Esophagus squamous epithelium (tissue), 5 donors: ENCODE measurements at regions not wholly inside any gene's neighbourhood (a gene's known extent, or its start where the extent isn't known, plus 50 kb on each side); places are given as distances from the start of the nearest gene placed in this dataset.

Experiments
- DNase-seq: peaks from one replicate; lab custom pipeline; 2025; lab: John Stamatoyannopoulos, UW
- H3K27ac ChIP-seq, 4 donors: fragments of 200-600 bp; sonication (generic); one replicate each; pipeline ENCODE4 v1.5.1; 2016 to 2019; ENCODE audit warnings: mild to moderate bottlenecking in 1 of 4
- H3K27me3 ChIP-seq, 4 donors: fragments of 200-600 bp; sonication (generic); 1 replicate in 3 of 4; 2 replicates in 1 of 4; pipeline versions ENCODE4 v1.5.1 to v1.6.0; 2017 to 2021; ENCODE audit warnings: antibody characterized with exemption in 1 of 4
- H3K36me3 ChIP-seq, 3 donors: fragments of 200-600 bp; sonication (generic); one replicate each; pipeline ENCODE4 v1.5.1; 2016 to 2019
- H3K4me1 ChIP-seq, 3 donors: fragments of 200-600 bp; sonication (generic); one replicate each; pipeline ENCODE4 v1.5.1; 2017 to 2019
- H3K4me3 ChIP-seq, 4 donors: fragments of 200-600 bp; sonication (generic); 1 replicate in 3 of 4; 2 replicates in 1 of 4; pipeline ENCODE4 v1.5.1; 2016 to 2019; ENCODE audit warnings: mild to moderate bottlenecking in 2 of 4, moderate library complexity in 1 of 4
- H3K9me3 ChIP-seq, 3 donors: fragments of 200-600 bp; sonication (generic); one replicate each; pipeline ENCODE4 v1.5.1; 2016 to 2019
- POLR2A ChIP-seq, 4 donors: fragments of 450-650 bp; IDR thresholded peaks; one replicate each; pipeline ENCODE4 v1.6.1; 2017; ENCODE audit warnings: antibody characterized with exemption in 4 of 4, mild to moderate bottlenecking in 4 of 4, moderate library complexity in 3 of 4
- WGBS, 2 donors: methylation state at CpG; one replicate each; pipeline ENCODE4 v1.1.5; 2018; 5-methylcytosine and 5-hydroxymethylcytosine counted together
- intact Hi-C: fragments of 100-400 bp; cut with DNase I; formaldehyde crosslinking; loops from one replicate; pipeline ENCODE4 v1.15.0; 2022
- TF ChIP-seq, protein P1 (sequence below), 6 experiments: fragments of 450-650 bp in 4 of 6; fragments of 200-600 bp in 2 of 6; sonication (generic) in 2 of 6; IDR thresholded peaks; one replicate each; pipeline ENCODE4 v1.5.1; 2016 to 2019; ENCODE audit warnings: antibody characterized with exemption in 6 of 6, mild to moderate bottlenecking in 4 of 6, moderate library complexity in 4 of 6
- donor health status: DM: yes; HTN: yes; CAD: no.

DNA sequence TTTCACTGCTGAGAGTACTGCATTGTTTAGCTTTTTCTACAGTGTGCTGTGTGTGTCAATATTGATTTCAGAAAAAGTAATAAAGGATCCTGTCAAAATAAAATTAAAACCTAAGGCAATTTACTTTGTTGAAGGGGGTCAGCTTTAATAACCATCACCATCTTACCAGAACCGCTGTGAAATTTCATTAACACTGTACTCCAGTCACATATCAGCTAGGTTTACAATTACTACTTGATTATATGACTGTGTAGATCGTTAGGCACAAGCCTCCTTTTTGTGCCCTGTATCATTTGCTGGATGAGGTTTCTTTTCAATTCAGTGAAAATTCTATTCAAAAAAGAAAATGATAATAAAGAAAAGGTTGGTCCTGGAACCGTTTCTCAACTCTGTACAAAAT lies 917.2 kb downstream of the CENPC start:
- intact Hi-C loops: no loop called here
- DNase-seq: no peak
- TF ChIP-seq, protein P1, sequence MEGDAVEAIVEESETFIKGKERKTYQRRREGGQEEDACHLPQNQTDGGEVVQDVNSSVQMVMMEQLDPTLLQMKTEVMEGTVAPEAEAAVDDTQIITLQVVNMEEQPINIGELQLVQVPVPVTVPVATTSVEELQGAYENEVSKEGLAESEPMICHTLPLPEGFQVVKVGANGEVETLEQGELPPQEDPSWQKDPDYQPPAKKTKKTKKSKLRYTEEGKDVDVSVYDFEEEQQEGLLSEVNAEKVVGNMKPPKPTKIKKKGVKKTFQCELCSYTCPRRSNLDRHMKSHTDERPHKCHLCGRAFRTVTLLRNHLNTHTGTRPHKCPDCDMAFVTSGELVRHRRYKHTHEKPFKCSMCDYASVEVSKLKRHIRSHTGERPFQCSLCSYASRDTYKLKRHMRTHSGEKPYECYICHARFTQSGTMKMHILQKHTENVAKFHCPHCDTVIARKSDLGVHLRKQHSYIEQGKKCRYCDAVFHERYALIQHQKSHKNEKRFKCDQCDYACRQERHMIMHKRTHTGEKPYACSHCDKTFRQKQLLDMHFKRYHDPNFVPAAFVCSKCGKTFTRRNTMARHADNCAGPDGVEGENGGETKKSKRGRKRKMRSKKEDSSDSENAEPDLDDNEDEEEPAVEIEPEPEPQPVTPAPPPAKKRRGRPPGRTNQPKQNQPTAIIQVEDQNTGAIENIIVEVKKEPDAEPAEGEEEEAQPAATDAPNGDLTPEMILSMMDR (IDR thresholded peaks at IDR 0.05): no peak
- TF ChIP-seq POLR2A (IDR thresholded peaks at IDR 0.05): no peak
- H3K27me3 ChIP-seq: no peaks in the 10 kb centered on the region
- H3K4me3 ChIP-seq: no peak overlapping the region
- no peaks in the 10 kb centered on the region for H3K36me3 ChIP-seq
- WGBS, 2 donors: 41 to 44% methylated on average over 3 of the region's 3 CpGs
- no peaks in the 10 kb centered on the region for H3K9me3 ChIP-seq
- no peak overlapping the region for H3K27ac ChIP-seq
- no peaks in the 10 kb centered on the region for H3K4me1 ChIP-seq

DNA sequence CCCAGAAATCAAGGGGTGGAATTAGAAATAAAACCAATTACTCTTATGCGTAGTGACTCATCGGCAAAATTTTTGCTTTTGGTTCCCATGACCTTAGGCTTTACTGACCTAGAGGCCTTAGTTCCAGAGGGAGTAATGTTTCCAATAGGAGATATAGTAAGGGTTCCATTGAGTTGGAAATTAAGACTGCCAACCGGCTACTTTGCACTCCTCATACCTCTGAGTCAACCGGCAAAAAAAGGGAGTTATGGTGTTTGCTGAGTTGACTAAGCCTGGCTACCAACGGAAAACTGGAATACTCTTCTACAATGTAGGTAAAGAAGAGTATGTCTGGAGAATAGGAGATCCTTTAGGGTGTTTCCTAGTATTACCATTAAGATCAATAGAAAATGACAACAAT lies 919.8 kb downstream of the CENPC start:
- Histone ChIP-seq H3K9me3 (no peaks in the 10 kb centered on the region), H3K4me3 (no peak overlapping the region), H3K4me1 (no peaks in the 10 kb centered on the region), H3K27me3 (no peaks in the 10 kb centered on the region), H3K27ac (no peak overlapping the region), H3K36me3 (no peaks in the 10 kb centered on the region)
- WGBS, 2 donors: 90 to 95% methylated on average over 5 of the region's 5 CpGs
- TF ChIP-seq, protein P1 (IDR thresholded peaks at IDR 0.05): no peak
- TF ChIP-seq POLR2A (IDR thresholded peaks at IDR 0.05): no peak
- no peak for DNase-seq
- intact Hi-C loops: no loop called here

DNA sequence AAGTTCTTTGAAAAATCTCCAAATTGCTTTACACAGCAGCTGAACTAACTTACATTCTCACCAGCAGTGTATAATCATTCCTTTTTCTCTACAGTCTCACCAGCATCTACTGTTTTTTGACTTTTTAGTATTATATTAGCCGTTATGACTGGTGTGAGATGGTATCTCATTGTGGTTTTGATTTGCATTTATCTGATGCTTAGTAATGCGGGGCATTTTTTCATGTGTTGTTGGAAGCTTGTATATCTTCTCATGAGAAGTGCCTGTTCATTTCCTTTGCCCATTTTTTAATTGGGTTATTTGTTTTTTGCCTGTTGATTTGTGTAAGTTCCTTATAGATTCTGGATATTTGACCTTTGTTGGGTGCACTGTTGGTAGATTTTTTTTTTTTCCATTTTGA lies 931.7 kb downstream of the CENPC start:
- Histone ChIP-seq H3K4me3 (no peak overlapping the region), H3K27ac (no peak overlapping the region), H3K9me3 (peaks cover 0 to 7% (median 0%) of the 10 kb centered on the region in 3 donors), H3K27me3 (no peaks in the 10 kb centered on the region), H3K36me3 (no peaks in the 10 kb centered on the region), H3K4me1 (no peaks in the 10 kb centered on the region)
- intact Hi-C loops: no loop called here
- no peak for TF ChIP-seq POLR2A (IDR thresholded peaks at IDR 0.05)
- TF ChIP-seq, protein P1 (IDR thresholded peaks at IDR 0.05): no peak
- DNase-seq: no peak
- WGBS, 2 donors: 76 to 83% methylated on average over 2 of the region's 2 CpGs

DNA sequence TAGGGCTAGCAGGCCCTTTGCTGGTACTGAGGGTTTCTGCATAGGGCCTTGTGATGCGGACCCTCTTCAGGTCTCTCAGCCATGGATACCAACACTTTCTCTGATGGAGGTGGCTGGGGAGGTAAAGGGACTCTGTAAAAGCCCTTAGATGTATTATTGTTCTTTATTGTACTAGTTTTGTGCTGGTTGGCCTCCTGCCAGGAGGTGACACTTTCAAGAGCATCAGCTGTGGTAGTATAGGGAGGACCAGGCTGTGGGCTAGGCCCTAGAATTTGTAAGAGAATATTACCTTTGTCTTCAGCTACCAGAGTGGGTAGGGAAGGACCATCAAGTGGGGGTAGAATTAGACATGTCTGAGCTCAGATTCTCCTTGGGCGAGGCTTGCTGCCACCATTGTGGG lies 936.3 kb downstream of the CENPC start:
- no peaks in the 10 kb centered on the region for H3K9me3 ChIP-seq
- intact Hi-C loops: no loop called here
- no peak for TF ChIP-seq POLR2A (IDR thresholded peaks at IDR 0.05)
- TF ChIP-seq, protein P1 (IDR thresholded peaks at IDR 0.05): no peak
- DNase-seq: no peak
- no peak overlapping the region for H3K27ac ChIP-seq
- H3K4me1 ChIP-seq: no peaks in the 10 kb centered on the region
- H3K4me3 ChIP-seq: no peak overlapping the region
- 80 to 100% methylated on average over 1 of the region's 2 CpGs for WGBS, 2 donors
- H3K27me3 ChIP-seq: no peaks in the 10 kb centered on the region
- no peaks in the 10 kb centered on the region for H3K36me3 ChIP-seq

DNA sequence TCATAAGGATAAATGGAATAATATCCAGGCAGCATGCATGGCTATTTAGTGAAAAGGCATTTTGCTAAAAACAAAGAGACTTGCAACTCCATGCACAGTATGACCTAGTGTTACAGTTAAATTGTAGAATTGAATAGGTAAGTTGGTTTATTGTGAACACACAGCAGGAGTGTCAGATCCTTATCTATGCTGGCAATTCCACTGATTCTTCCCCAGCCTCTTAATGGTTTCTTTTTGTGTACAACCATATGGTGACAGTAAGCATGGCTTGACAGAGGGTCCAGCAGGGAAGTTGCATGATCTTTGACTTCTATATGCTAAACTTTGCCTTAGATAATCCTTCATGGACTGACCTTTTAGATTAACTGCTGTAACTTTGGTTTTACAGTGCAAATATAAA lies 936.6 kb upstream of the EPHA5 start:
- Histone ChIP-seq H3K4me3 (no peak overlapping the region), H3K9me3 (no peaks in the 10 kb centered on the region), H3K36me3 (no peaks in the 10 kb centered on the region), H3K27ac (no peak overlapping the region), H3K27me3 (no peaks in the 10 kb centered on the region), H3K4me1 (no peaks in the 10 kb centered on the region)
- no peak for DNase-seq
- intact Hi-C loops: no loop called here
- TF ChIP-seq, protein P1 (IDR thresholded peaks at IDR 0.05): no peak
- no peak for TF ChIP-seq POLR2A (IDR thresholded peaks at IDR 0.05)
